ENCODE measurements at regions not wholly inside any gene's neighbourhood (a gene's known extent, or its start where the extent isn't known, plus 50 kb on each side); places are given as distances from the start of the nearest gene placed in this dataset.
A peak's percentile ranks its signal among the peaks of the same experiment; 100 is the strongest.
"Not testable (repeated sequence)": the region's sequence is repeated elsewhere in the genome, so short reads cannot be mapped to it uniquely, and the experiment has no call there.

GRCh38 chr4:184335520-184335919 lies 117.8 kb upstream of the ENPP6 start:
- H3K79me2 ChIP-seq (ENCODE audit: insufficient read depth): no peaks in the 10 kb centered on the region
- H2AFZ ChIP-seq: no peak overlapping the region
- no peak overlapping the region for H3K4me3 ChIP-seq
- no peaks in the 10 kb centered on the region for H3F3A ChIP-seq (ENCODE audit: insufficient read depth)
- H3K4me2 ChIP-seq (ENCODE audit: unreplicated experiment): no peak overlapping the region
- no peaks in the 10 kb centered on the region for H4K20me1 ChIP-seq (ENCODE audit: insufficient read depth)
- DNase-seq: peak; percentile 5
- no peak overlapping the region for H3K27ac ChIP-seq
- 53 to 56% methylated on average over 1 of the region's 1 CpG for WGBS, 2 experiments (ENCODE audit: low coverage in 1 of 2, low lambda C conversion rate in 2 of 2, missing lambda C conversion rate in 2 of 2)
- no peaks in the 10 kb centered on the region for H3K27me3 ChIP-seq (replicated peaks; ENCODE audit: insufficient read depth)
- no peaks in the 10 kb centered on the region for H3K4me1 ChIP-seq (ENCODE audit: insufficient read depth)
- no peak overlapping the region for H3K9ac ChIP-seq
- H3K9me2 ChIP-seq (ENCODE audit: insufficient read depth): no peaks in the 10 kb centered on the region
- in situ Hi-C loops (cut with MboI): no loop called here
- H3K9me3 ChIP-seq (ENCODE audit: low read depth): no peaks in the 10 kb centered on the region
- TF ChIP-seq EZH2phosphoT487 (IDR thresholded peaks at IDR 0.05; ENCODE audit: insufficient read depth, low read depth) (no peak), EZH2 (IDR thresholded peaks at IDR 0.05; ENCODE audit: insufficient read depth, poor library complexity, severe bottlenecking) (no peak)
- no peaks in the 10 kb centered on the region for H3K36me3 ChIP-seq (ENCODE audit: low read depth)

DNA sequence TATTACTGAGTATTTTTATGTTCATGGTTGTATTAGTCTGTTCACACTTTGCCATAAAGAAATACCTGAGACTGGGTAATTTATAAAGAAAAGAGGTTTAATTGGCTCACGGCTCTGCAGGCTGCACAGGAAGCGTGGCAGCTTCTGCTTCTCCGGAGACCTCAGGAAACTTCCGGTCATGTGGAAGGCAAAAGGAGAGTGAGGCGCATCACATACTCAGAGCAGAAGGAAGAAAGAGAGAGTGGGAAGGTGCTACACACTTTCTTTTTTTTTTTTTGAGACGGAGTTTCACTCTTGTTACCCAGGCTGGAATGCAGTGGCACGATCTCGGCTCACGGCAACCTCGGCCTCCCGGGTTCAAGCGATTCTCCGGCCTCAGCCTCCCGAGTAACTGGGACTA lies 115.8 kb upstream of the ENPP6 start:
- H3K4me3 ChIP-seq; H3K9me2 ChIP-seq (ENCODE audit: insufficient read depth); H3K9ac ChIP-seq; H2AFZ ChIP-seq; H3K27me3 ChIP-seq (replicated peaks; ENCODE audit: insufficient read depth); H3K4me2 ChIP-seq (ENCODE audit: unreplicated experiment); DNase-seq; in situ Hi-C loops (cut with MboI); H3K9me3 ChIP-seq (ENCODE audit: low read depth); H3K27ac ChIP-seq; H3F3A ChIP-seq (ENCODE audit: insufficient read depth); H3K36me3 ChIP-seq (ENCODE audit: low read depth); H3K4me1 ChIP-seq (ENCODE audit: insufficient read depth); H3K79me2 ChIP-seq (ENCODE audit: insufficient read depth); H4K20me1 ChIP-seq (ENCODE audit: insufficient read depth): not testable (repeated sequence)
- 88 to 89% methylated on average over 13 to 14 of the region's 14 CpGs for WGBS, 2 experiments (ENCODE audit: low coverage in 1 of 2, low lambda C conversion rate in 2 of 2, missing lambda C conversion rate in 2 of 2)

DNA sequence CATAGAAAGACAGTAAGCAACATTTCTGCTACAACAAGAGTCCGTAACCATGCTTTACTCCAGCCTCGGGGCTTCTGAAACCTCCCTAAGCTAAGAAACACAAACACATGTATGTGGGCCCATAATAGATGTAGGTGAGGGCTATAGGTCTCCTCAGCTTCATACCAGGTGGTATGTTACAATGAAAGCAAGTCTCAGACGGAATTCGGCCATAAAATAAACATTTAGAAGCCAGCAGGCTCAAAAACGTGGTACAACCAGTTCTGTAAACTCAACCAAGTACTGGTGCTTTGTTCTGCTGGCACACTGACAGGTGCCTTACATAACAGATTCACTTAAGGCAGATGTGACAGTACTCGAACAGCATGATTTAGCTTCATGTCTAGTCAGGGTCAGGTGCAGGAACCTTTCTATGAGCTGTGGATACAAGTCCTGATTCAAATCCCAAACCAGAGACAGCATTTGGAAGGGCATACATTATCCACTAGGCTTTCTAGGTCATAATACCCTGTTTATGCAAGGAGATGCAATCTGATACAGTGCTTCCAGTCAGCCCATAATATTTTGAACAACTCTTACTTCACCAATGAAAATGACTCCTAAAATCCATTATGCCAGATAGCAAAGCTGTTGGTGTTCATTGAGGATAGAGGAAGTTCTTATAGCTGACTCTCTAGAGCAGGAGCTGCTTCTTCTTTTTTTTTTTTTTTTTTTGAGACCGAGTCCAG lies 113.8 kb upstream of the ENPP6 start:
- no peak for TF ChIP-seq EZH2phosphoT487 (IDR thresholded peaks at IDR 0.05; ENCODE audit: insufficient read depth, low read depth)
- H3K4me1 ChIP-seq (ENCODE audit: insufficient read depth): no peaks in the 10 kb centered on the region
- no peaks in the 10 kb centered on the region for H3K36me3 ChIP-seq (ENCODE audit: low read depth)
- no peaks in the 10 kb centered on the region for H3F3A ChIP-seq (ENCODE audit: insufficient read depth)
- no peak overlapping the region for H3K4me3 ChIP-seq
- no peak overlapping the region for H3K27ac ChIP-seq
- WGBS, 2 experiments (ENCODE audit: low coverage in 1 of 2, low lambda C conversion rate in 2 of 2, missing lambda C conversion rate in 2 of 2): 62 to 66% methylated on average over 7 of the region's 7 CpGs
- H3K9me3 ChIP-seq (ENCODE audit: low read depth): no peaks in the 10 kb centered on the region
- H3K9ac ChIP-seq: no peak overlapping the region
- 0 out of 2 replicates have a peak, but pooled peaks cover 2% of the 10 kb centered on the region for H3K27me3 ChIP-seq (replicated peaks; ENCODE audit: insufficient read depth)
- H3K79me2 ChIP-seq (ENCODE audit: insufficient read depth): no peaks in the 10 kb centered on the region
- in situ Hi-C loops (cut with MboI): no loop called here
- H4K20me1 ChIP-seq (ENCODE audit: insufficient read depth): no peaks in the 10 kb centered on the region
- no peaks in the 10 kb centered on the region for H3K9me2 ChIP-seq (ENCODE audit: insufficient read depth)
- DNase-seq: no peak
- no peak overlapping the region for H2AFZ ChIP-seq
- no peak overlapping the region for H3K4me2 ChIP-seq (ENCODE audit: unreplicated experiment)

DNA sequence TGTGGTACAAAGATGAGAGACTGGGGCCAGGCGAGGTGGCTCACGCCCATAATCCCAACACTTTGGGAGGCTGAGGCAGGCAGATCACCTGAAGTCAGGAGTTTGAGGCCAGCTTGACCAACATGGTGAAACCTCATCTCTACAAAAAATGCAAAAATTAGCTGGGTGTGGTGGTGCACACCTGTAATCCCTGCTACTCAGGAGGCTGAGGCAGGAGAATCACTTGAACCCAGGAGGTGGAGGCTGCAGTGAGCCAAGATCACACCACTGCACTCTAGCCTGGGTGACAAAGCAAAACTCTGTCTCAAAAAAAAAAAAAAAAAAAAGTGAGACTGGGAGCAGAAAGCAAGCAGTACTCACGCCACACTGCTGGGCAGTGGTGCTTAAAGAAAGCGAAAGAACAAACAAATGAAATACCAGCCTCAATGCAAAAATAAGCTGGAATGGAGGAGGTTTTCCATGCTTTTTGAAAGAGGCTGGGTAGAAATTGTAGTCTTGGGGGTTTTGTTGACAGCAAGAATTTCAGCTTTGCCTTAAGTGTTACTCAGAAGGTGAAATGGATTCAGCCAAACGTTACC lies 112.9 kb upstream of the ENPP6 start:
- H3K27me3 ChIP-seq (replicated peaks; ENCODE audit: insufficient read depth); H2AFZ ChIP-seq; H3K9me2 ChIP-seq (ENCODE audit: insufficient read depth); H3K36me3 ChIP-seq (ENCODE audit: low read depth); H3K4me2 ChIP-seq (ENCODE audit: unreplicated experiment); H3K9ac ChIP-seq; H3K79me2 ChIP-seq (ENCODE audit: insufficient read depth); H3F3A ChIP-seq (ENCODE audit: insufficient read depth); H3K27ac ChIP-seq; H4K20me1 ChIP-seq (ENCODE audit: insufficient read depth); in situ Hi-C loops (cut with MboI); DNase-seq; H3K4me1 ChIP-seq (ENCODE audit: insufficient read depth); H3K4me3 ChIP-seq; H3K9me3 ChIP-seq (ENCODE audit: low read depth): not testable (repeated sequence)
- WGBS, 2 experiments (ENCODE audit: low coverage in 1 of 2, low lambda C conversion rate in 2 of 2, missing lambda C conversion rate in 2 of 2): 84 to 97% methylated on average over 5 of the region's 5 CpGs

Data from GM23248 (cell line).